Left hindlimb (tissue), 1 donor: ENCODE measurements at regions not wholly inside any gene's neighbourhood (a gene's known extent, or its start where the extent isn't known, plus 50 kb on each side); places are given as distances from the start of the nearest gene placed in this dataset.
"Not testable (repeated sequence)": the region's sequence is repeated elsewhere in the genome, so short reads cannot be mapped to it uniquely, and the experiment has no call there.

ENCODE experiments used
- DNase-seq: peaks from one replicate; pipeline ENCODE4 v3.0.0-alpha.2; 2018

GRCh38 chr20:22529150-22530019 lies 55.0 kb downstream of the FOXA2 start:
- DNase-seq, result no peak

- DNase-seq, result no peak
These were observed 57.8 kb downstream of the FOXA2 start for GRCh38 chr20:22526512-22527012.

- DNase-seq, result no peak
These were observed 58.6 kb downstream of the FOXA2 start for GRCh38 chr20:22525821-22526220.

DNA sequence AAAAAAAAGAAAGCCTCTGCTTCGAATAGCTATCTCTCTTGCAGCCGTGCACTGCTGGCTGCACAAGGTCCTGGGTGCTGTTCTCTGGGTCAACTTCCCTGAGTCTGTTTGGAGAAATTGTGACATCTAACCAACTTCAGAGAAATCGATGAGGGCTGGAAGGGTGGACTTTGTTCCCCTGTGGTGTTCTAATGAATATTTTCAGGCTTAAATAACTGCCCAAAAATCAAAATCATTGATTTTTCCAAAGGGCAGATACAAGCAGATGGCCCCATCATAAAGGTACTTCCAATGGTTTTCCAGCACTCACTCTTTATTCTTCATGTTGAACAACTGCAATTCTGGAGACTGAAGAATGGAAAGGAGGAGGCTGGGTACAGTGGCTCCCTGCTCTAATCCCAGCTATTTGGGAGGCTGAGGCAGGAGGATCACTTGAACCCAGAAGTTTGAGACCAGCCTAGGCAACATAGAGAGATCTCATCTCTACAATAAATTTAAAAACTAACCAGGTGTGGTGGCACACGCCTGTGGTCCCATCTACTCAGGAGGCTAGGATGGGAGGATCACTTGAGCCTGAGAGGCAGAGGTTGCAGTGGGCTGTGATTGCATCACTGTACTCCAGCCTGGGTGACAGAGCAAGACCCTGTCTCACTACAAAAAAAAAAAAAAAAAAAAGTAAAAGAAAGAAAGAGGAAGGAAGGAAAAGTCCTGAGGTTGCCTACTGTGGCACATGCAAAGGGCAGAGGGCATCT lies 59.1 kb downstream of the FOXA2 start:
- DNase-seq, result no peak

- no peak for DNase-seq
These were observed 59.9 kb downstream of the FOXA2 start for GRCh38 chr20:22524393-22525015.

GRCh38 chr20:22523499-22524392 lies 60.6 kb downstream of the FOXA2 start:
- no peak for DNase-seq

GRCh38 chr20:22523128-22523498 lies 61.3 kb downstream of the FOXA2 start:
- DNase-seq, result no peak

GRCh38 chr20:22522701-22523100 lies 61.7 kb downstream of the FOXA2 start:
- no peak for DNase-seq

DNA sequence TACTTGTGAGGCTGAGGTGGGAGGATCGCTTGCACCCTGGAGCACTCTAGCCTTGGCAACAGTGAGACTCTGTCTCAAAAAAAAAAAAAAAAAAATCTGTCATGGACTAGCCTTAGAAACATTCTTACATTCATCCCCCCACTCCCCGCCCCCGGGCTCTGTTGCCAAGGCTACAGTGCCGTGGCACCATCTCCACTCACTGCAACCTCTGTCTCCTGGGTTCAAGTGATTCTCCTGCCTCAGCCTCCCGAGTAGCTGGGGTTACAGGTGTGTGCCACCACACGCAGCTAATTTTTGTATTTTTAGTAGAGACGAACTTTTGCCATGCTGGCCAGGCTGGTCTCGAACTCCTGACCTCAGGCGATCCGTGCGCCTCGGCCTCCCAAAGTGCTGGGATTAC lies 62.4 kb downstream of the FOXA2 start:
- DNase-seq, result not testable (repeated sequence)

- no peak for DNase-seq
These were observed 64.0 kb downstream of the FOXA2 start for GRCh38 chr20:22520381-22520780.

DNA sequence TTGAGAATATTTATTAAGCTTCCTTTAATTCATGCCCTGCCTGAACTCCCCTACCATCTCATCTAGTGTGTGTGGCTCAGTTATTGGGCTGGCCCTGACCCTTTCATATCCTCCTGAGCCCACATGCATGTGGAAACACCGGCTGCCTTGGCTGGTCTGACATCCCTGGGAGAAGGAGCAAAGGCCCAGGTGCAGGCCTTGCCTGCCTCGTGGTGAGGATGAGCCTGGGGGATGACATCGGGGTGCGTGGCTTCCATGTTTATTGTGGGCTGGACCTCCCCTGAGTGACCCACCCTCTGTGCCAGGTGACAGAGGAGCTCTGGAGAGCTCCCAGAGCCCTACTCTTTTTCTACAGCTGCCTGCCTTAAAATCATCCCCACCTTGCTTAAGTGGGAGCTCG lies 69.1 kb downstream of the FOXA2 start:
- no peak for DNase-seq

DNA sequence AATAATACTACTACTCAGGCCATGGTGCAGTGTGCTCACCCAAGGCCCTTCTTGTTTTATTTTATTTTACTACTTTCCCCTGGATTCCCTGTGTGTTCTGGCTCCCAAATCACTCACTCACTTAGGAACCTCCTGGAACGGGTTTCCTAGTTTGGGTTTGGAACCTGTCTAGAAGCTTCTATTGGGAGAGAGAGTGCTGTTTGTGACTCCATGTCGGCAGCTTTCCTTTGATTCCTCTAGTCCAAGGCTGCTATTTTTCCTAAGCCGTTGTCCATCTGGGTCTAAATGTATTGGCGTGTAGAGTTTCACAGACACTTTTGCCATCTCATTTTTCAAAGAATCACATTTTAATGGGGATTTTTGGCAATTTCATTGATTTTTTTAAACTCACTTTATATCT lies 70.8 kb downstream of the FOXA2 start:
- DNase-seq, result no peak

DNA sequence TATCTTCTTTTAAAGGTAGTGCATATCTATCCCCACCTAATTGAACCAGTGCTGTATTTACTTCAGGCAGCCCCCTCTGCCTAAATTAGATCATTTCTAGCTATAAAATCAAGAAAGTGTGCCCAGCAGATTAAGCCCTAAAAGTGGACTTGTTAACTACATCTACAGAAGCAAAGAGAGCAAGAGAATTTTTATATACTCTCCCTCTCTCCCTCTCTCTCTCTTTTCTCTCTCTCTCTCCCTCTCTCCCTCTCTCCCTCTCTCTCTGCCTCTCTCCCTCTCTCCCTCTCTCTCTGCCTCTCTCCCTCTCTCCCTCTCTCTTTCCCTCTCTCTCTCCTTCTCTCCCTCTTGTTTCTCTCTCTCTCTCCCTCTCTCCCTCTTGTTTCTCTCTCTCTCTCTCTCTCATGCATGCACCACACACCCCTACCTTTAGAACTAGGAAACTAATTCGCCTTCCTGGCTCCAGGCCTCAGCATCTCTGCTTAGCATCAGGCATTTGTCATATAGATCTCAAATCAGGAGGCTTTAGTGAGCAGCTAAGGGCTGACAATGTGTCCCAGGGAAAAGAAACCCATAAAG lies 71.4 kb downstream of the FOXA2 start:
- no peak for DNase-seq

GRCh38 chr20:22511943-22512910 lies 72.1 kb downstream of the FOXA2 start:
- no peak for DNase-seq

GRCh38 chr20:22509843-22510147 lies 74.6 kb downstream of the FOXA2 start:
- DNase-seq, result no peak

DNA sequence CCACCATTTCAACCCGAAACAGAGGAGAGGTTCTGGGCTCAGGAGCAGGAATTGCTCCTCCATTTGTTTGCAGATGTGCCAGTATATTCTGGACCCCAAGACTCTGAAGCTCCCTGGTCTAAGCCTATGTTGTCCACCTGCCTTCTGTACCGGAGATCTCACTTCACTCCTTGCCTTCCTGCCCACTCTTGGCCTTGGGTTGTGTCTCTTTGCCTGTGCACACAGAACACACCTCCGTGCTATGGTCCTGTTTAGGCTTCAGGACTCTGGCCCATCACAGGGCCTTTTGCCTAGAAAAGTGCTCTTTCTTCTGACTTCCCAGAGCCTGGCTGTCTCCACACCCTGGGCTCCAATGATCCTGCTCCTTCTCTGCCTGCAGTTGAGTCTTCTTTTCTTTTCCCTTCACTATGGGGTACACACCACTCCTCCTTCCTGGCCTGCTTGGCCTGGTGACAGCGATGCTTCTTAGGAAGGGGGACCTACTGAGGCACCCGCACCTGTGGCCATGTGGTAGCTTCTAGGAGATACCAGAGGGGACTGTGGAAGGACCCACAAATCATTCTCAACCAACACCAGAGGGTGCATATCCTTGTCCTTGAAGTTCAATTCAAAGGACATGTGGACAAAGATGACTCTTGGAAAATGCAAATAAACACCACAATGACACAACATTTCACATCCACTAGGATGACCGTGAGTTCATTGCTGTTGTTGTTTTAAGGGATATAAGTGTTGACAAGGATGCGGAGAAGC lies 75.1 kb downstream of the FOXA2 start:
- DNase-seq, result no peak

DNA sequence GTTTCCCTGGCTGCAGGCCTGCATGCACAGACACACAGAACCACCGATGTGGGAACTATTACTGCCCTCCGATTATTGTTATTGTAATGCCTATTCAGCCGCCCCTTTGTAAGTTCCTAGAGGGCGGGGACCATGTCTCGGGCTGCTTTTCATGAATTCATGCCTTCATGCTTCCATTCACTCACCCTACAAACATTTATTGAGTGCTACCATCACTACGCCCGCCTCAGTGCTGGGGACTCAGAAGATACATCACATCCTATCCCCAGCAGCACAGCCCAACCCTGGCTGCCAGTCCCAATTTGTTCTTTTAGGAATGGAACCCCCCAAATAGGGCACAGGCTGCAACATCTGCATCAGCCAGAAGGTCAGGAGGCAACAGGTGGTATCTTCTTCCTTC lies 75.9 kb downstream of the FOXA2 start:
- no peak for DNase-seq

DNA sequence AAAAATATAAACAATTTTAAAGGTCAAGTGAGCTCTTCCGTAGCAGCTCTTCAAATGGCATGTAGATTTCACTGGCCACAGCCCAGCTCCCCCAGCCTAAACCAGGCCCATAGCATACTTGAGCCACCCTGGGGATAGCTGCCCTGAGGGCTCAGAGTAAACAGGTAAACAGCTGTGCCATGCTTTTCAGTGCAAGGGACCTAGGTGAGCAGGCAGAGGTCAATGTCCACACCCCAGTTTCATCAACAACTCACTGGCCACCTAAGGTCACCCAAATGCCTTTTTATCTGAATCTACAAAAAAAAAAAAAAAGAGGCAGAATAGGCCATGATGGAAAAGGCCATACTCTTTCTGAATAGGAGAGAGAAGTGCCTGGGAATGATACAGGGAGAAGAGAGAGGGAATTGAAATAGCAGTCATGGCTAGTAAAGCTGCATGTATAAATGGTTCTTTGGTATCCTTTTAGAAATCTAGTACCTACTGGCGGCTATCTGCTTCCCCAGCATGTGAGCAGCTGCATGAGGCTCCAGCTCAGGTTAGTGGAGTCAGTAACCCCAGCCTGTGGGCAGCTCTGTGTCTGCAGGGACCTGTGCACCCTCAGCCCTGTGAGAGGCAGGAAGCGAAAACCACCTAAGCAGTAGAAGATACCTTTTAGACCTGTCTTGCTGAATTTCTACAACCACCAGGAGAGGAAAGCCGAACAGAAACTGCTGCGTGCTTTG lies 77.0 kb downstream of the FOXA2 start:
- no peak for DNase-seq

DNA sequence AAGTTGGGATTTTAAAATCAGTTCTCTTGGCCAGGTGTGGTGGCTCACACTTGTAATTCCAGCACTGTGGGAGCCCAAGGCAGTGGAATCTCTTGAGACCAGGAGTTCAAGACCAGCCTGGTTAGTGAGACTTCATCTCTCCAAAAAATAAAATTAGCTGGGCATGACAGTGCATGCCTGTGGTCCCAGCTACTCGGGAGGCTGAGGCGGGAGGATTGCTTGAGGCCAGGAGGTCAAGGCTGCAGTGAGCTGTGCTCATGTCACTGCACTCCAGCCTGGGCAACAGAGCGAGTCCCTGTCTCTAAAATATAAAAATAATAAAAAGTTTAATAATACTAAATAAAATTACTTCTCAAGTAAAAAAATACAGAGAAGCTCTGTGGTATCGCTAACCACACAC lies 77.5 kb downstream of the FOXA2 start:
- no peak for DNase-seq
